ENCODE measurements at regions not wholly inside any gene's neighbourhood (a gene's known extent, or its start where the extent isn't known, plus 50 kb on each side); places are given as distances from the start of the nearest gene placed in this dataset.

DNA sequence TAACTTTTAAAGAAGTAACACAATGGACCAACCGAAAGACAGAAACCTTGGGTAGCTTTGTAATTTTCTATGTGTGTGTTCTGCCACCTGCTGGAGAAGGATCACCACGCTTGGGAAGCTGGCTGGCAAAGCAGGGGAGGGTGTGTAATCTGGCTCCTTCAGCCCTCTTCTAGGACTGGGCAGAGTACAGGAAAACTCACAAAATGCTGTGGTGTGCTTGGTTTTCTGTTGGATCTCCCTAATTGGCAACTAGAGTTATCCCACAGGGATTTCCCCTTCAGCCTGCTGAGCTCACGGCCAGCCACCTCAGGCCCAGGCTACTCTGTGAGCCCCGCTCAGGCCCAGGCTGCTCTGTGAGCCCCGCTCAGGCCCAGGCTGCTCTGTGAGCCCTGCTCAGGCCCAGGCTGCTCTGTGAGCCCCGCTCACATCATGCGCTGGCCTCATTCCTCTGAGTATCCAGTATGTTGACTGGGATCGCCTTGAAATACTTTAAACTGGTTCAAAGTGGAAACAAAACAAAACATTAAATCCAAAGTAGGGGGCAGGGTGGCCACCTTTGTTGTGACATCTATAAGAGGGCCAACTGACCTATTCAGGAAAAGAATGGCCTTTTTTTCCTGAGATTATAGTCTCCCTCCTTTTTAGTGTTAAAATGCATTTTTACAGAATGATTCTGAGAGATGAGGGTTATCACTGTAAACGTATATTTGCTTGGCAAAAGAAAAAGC, 52.0 kb upstream of the RNU6-8 start:
- peak; percentile 69 for DNase-seq (ENCODE audit: low spot score)

DNA sequence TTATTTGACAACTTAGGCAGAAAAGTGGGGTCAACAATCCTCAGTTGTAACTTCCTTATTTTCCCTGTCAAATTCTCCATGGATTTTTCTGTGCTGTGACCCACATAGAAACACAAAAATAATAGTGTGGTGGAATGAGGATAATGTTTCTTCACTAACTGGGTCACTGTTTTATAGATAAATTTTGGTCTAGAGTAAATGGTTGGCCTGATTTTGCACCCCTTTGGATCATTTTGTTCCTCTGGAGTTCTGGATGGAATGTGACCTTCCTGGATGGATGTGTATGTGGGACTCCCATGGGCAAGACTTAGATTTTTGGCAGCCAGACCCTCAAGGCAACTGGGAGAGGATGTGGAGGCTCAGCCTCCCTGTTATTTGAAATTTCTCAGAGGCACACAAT, 52.7 kb upstream of the RNU6-8 start:
- no peak for DNase-seq (ENCODE audit: low spot score)

DNA sequence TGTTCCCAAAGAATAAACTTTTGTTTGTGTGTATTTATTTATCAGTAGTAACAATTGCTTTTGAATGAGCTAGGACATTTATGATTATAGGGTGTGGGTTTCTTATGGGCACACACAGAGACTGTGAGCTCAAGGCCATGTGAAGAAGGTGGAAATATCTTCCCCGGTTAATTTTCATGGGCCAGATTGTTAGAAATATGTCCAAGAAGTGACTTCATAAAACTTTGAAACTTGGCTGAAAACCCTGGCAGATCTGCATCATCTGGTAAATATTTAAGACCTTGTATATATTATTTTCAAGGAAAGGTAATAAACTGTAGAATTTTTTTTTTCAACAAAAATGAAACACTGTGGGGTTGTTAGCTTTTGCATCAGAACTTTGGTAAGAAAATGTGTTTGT, 53.5 kb upstream of the RNU6-8 start:
- DNase-seq (ENCODE audit: low spot score) = no peak

DNA sequence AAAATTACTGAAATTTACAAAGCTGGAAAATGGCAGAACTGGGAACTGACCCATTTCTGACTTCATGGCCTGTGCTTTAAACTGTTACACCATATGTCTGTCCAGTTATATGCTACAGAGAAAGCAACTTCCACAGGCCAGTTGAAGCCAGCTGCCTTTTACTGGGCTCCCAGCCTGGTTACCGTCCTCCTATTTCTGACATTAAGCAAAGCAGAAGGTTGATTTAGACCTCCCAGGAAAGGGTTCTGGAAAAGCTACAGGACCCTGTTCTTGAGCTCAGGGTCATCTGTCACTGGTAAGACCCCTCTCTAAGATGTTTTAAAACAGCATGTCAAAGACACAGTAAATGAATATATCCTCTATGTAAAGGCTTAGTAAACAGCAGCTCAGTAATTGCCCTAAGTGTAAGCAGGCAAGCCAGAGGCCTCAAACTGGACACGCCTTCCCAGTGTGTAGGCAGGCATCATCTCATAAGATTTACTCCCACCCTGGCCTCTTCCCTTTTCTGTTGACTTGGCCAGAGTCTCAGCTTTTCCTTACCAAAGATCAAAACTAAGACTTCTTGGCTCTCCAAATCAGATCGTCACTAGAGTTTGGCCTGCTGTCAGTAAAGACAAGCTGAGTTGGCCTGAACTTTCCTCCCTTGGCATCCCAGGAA, 55.4 kb upstream of the RNU6-8 start:
- no peak for DNase-seq (ENCODE audit: low spot score)

DNA sequence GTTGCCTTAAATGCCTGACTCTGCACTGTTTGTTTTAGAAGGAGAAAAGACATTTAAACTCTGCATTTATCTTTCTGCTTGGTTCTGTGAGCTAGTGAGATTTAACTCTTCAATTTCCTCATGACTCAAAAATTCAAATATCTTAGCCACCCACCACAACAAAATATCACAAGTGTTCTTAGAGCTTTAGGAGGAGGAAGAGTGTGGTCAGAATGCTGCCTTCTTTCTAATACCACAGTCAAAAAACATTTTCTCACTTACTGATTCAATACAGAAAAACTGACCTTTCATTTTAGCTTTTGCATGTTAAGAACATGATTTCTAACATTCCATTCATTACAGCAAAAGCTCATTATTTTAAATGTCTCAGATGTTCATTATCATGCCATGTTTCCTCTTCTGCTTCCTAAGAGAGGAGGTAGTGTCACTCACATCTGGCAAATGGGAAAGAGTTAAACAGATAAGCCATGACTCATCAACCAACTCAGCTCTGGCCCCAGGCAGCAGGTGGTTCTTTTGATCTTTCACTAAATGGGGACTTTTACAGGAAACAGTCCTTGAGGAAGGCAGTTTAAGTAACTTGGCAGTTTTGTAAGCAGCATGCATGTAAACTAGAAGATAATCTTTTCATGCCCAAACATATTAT, 56.4 kb upstream of the RNU6-8 start:
- peak; percentile 58 for DNase-seq (ENCODE audit: low spot score)

DNA sequence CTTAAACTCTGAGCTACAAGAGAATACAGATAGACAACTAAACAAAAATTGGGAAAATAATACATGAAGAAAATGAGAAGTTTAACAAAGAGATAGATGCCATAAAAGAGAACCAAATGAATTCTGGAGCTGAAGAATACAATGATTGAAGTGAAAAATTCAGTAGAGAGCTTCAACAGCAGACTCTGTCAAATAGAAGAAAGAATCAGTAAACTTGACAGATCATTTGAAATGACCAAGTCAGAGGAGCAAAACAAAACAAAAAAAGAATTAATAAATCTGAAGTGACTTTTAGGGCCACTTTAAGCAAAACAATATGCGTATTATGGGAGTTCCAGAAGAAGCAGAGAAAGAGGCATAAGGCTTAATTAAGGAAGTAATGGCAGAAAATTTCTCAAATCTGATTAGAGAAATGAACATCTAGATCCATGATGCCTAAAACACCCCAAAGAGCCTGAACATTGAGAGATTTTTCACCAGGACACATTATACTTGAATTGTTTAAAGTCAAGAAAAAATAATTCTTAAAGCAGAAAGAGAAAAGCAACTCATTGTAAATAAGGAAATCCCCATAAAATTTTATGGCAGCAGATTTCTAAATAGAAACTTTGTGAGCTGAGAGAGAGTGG, 61.0 kb upstream of the RNU6-8 start:
- DNase-seq (ENCODE audit: low spot score) = no peak

DNA sequence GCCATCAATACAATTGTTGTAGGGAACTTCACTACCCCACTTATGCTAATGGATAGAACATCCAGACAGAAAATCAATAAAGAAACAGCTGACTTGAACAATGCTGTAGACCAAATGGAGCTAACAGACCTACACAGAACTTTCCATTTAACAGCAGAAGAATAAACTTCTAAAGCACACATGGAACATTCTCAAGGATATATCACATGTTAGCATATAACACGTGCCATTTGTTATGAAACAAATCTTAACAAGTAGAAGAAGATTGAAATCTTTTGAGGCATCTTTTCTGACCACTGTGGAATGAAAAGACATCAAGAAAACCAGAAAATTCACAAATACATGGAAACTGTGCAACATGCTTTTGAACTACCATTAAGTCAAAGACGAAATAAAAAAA, 62.5 kb upstream of the RNU6-8 start:
- no peak for DNase-seq (ENCODE audit: low spot score)

DNA sequence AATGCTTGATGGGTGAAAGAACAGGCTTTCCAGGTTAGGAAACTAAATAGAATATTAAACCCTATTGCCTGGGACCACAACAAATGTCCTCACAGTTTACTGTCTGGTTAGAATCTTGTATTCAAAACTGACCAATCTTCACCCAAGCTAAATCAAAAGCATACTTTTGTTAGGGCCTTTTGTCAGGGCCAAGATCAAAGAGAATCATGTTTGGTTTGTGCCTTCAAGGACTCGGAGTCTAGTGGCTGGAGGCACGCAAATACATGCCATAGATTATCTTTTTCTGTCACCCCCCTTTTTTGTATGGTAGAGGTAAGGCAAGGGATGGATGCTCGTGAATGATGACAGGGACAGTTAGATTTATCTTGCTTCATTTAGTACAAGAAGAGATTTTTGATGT, 51.1 kb upstream of the AKAP6 start:
- DNase-seq (ENCODE audit: low spot score) = no peak
